A673 (cell line): ENCODE measurements at regions not wholly inside any gene's neighbourhood (a gene's known extent, or its start where the extent isn't known, plus 50 kb on each side); places are given as distances from the start of the nearest gene placed in this dataset.

Experiments used
- BruUV-seq: library from RNA; stranded (reverse); fragments of 400-500 nt; replicated peaks from 2 replicates; lab custom pipeline; 2021; lab: Mats Ljungman, UMichigan
- CTCF ChIA-PET: fragments of 300-600 bp; sonication (Branson Sonifier 250); formaldehyde crosslinking; loops from one replicate; lab custom pipeline; 2022; ENCODE audit warnings: antibody characterized with exemption; lab: Charles Lee
- POLR2A ChIA-PET: fragments of 300-600 bp; sonication (Branson Sonifier 250); formaldehyde crosslinking; loops from one replicate; lab custom pipeline; 2022; ENCODE audit warnings: antibody characterized with exemption; ENCODE audit not compliant: low non-redundant PET; lab: Charles Lee
- DNase-seq: peaks from one replicate; pipeline ENCODE4 v3.0.0-alpha.2; 2015; ENCODE audit warnings: low spot score
- H3K27ac ChIP-seq: fragments of 200-600 bp; sonication (generic); 2 replicates; pipeline ENCODE4 v1.5.1; 2016; ENCODE audit warnings: mixed run types, low read depth, mild to moderate bottlenecking, mixed read lengths, antibody characterized with exemption, low read length; ENCODE audit not compliant: poor library complexity, severe bottlenecking
- H3K27me3 ChIP-seq: fragments of 200-600 bp; sonication (generic); replicated peaks from 2 replicates; pipeline ENCODE4 v1.6.1; 2017; ENCODE audit warnings: mixed run types, low read depth, mild to moderate bottlenecking, mixed read lengths, antibody characterized with exemption, low read length; ENCODE audit not compliant: insufficient read depth, poor library complexity
- H3K36me3 ChIP-seq: fragments of 200-600 bp; sonication (generic); 2 replicates; pipeline ENCODE4 v1.6.1; 2016; ENCODE audit warnings: mixed run types, mild to moderate bottlenecking, mixed read lengths, antibody characterized with exemption, low read length; ENCODE audit not compliant: insufficient read depth, poor library complexity, severe bottlenecking
- H3K4me1 ChIP-seq: fragments of 200-600 bp; sonication (generic); 2 replicates; pipeline ENCODE4 v1.6.1; 2017; ENCODE audit warnings: mixed run types, mild to moderate bottlenecking, mixed read lengths, antibody characterized with exemption, low read length; ENCODE audit not compliant: insufficient read depth, poor library complexity, severe bottlenecking
- H3K4me3 ChIP-seq: fragments of 200-600 bp; sonication (generic); 2 replicates; pipeline ENCODE4 v1.5.1; 2016; ENCODE audit warnings: low read depth, mixed run types, mild to moderate bottlenecking, mixed read lengths, low read length; ENCODE audit not compliant: poor library complexity, severe bottlenecking
- H3K9me3 ChIP-seq: fragments of 200-600 bp; sonication (generic); 2 replicates; pipeline ENCODE4 v1.6.1; 2016; ENCODE audit warnings: mixed run types, low read depth, mild to moderate bottlenecking, mixed read lengths, antibody characterized with exemption, low read length; ENCODE audit not compliant: poor library complexity, severe bottlenecking
- EZH2 ChIP-seq: fragments of 200-600 bp; sonication (generic); IDR thresholded peaks from 2 replicates; pipeline ENCODE4 v1.6.1; 2017; ENCODE audit warnings: borderline replicate concordance, low read depth, mild to moderate bottlenecking, mixed read lengths, antibody characterized with exemption, low read length; ENCODE audit not compliant: poor library complexity, severe bottlenecking
- intact Hi-C: fragments of 100-400 bp; cut with micrococcal nuclease; formaldehyde crosslinking; loops from one replicate; pipeline ENCODE4 v1.10.0; 2022; ENCODE audit not compliant: unreplicated experiment
- TF ChIP-seq, protein P1 (sequence below): fragments of 300-800, 200-600 bp; sonication (generic); conservative IDR thresholded peaks from 2 replicates; pipeline ENCODE4 v1.5.1; 2017; ENCODE audit warnings: low read depth, mild to moderate bottlenecking, antibody characterized with exemption, low read length, moderate library complexity, mixed read lengths

DNA sequence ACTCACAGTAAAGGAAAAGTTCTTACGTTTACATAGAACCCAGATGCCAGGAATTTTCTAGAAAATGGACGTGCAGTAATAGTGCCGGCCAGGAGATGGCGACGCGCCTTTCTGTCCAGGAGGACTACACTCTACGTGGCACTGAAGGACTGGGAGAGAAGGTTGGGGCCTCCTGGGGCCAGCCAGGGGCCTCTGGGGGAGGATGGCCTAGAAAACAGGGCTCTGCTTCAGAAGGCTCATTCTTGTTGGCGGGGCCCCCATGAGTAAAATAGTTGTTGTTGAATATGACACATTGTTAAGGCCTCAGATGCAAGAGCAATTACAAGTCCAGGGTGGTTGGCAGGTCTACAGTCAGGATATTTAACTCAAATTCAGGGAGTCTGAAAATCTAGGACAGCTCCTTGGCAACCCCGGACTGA, 120.1 kb upstream of the MAX start:
- ChIA-PET POLR2A (no interaction called here), CTCF (no interaction called here)
- Histone ChIP-seq H3K9me3 (no peaks in the 10 kb centered on the region), H3K27me3 (no peaks in the 10 kb centered on the region), H3K36me3 (no peaks in the 10 kb centered on the region), H3K4me1 (peaks cover 18% of the 10 kb centered on the region), H3K4me3 (no peak overlapping the region), H3K27ac (no peak overlapping the region)
- intact Hi-C loops = loop anchor here (5.0 kb wide), 1 partner anchor 190 kb away; the partner anchor contains the start of gene FUT8
- BruUV-seq = no TSS peak
- peak; percentile 60 for DNase-seq
- TF ChIP-seq EZH2 = no peak
- TF ChIP-seq, protein P1, sequence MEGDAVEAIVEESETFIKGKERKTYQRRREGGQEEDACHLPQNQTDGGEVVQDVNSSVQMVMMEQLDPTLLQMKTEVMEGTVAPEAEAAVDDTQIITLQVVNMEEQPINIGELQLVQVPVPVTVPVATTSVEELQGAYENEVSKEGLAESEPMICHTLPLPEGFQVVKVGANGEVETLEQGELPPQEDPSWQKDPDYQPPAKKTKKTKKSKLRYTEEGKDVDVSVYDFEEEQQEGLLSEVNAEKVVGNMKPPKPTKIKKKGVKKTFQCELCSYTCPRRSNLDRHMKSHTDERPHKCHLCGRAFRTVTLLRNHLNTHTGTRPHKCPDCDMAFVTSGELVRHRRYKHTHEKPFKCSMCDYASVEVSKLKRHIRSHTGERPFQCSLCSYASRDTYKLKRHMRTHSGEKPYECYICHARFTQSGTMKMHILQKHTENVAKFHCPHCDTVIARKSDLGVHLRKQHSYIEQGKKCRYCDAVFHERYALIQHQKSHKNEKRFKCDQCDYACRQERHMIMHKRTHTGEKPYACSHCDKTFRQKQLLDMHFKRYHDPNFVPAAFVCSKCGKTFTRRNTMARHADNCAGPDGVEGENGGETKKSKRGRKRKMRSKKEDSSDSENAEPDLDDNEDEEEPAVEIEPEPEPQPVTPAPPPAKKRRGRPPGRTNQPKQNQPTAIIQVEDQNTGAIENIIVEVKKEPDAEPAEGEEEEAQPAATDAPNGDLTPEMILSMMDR = peak; percentile 93

DNA sequence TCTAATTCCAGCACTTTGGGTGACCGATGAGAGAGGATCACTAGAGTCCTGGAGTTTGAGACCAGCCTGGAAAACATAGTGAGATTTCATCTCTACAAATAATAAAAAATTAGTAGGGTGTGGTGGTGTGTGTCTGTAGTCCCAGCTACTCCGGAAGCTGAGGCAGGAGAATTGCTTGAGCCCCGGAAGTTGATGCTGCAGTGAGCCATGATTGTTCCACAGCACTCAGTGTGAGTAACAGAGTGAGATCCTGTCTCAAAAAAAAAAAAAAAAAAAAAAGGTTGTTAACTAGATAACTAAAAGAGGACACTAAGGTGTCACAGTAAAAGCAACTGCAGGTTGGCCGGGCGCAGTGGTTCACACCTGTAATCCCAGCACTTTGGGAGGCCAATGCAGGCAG, 121.3 kb upstream of the MAX start:
- no peak for DNase-seq
- Histone ChIP-seq H3K9me3 (no peaks in the 10 kb centered on the region), H3K4me1 (peaks cover 18% of the 10 kb centered on the region), H3K36me3 (no peaks in the 10 kb centered on the region), H3K27ac (no peak overlapping the region), H3K4me3 (no peak overlapping the region), H3K27me3 (no peaks in the 10 kb centered on the region)
- POLR2A ChIA-PET = no interaction called here
- BruUV-seq = no TSS peak
- intact Hi-C loops = loop anchor here (5.0 kb wide), 1 partner anchor 189 kb away; the partner anchor contains the start of gene FUT8
- CTCF ChIA-PET = interaction anchor here (0.7 kb wide), 1 partner anchor 191 kb away, joined by 3 read pairs; no protein-coding TSS in a partner anchor
- TF ChIP-seq EZH2 = no peak
- TF ChIP-seq, protein P1 = no peak

DNA sequence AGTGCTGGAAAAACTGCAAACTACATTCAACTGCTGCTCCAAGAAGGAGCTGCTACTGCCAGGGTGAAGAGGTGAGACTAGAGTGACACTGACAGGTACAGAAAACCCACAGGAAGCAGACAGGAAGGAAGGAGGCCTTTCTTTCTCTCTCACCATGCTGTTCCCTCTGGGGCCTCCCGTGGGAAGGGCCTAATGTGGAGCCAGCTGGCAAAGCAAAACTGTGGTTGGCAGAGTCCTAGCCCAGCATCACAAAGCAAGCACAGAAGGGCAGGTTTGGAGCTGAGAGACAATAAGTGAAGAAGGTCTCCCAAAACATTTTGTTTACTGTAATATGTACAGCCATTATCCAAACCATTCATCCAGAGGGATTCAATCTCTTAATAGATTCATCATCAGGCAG, 122.5 kb upstream of the MAX start:
- TF ChIP-seq, protein P1 = no peak
- no peak for TF ChIP-seq EZH2
- no peaks in the 10 kb centered on the region for H3K9me3 ChIP-seq
- peak; percentile 33 for DNase-seq
- H3K36me3 ChIP-seq = no peaks in the 10 kb centered on the region
- ChIA-PET CTCF (no interaction called here), POLR2A (no interaction called here)
- H3K27me3 ChIP-seq = no peaks in the 10 kb centered on the region
- H3K4me1 ChIP-seq = peaks cover 25% of the 10 kb centered on the region
- no TSS peak for BruUV-seq
- intact Hi-C loops = loop anchor here (5.0 kb wide), 1 partner anchor 188 kb away; the partner anchor contains the start of gene FUT8
- H3K4me3 ChIP-seq = no peak overlapping the region
- no peak overlapping the region for H3K27ac ChIP-seq
